ENCODE measurements at regions not wholly inside any gene's neighbourhood (a gene's known extent, or its start where the extent isn't known, plus 50 kb on each side); places are given as distances from the start of the nearest gene placed in this dataset.

- WGBS, 2 experiments (ENCODE audit: extremely low coverage in 1 of 2, insufficient coverage in 1 of 2, insufficient read length in 1 of 2, insufficient replicate concordance in 2 of 2, low coverage in 1 of 2, low lambda C conversion rate in 2 of 2, missing lambda C conversion rate in 1 of 2) = 97% methylated on average over 2 of the region's 2 CpGs; no CpG with 5 or more reads in 1 of the 2 experiments
- POLR2A ChIA-PET (ENCODE audit: partially characterized antibody) = no interaction called here
- H2BK15ac ChIP-seq (ENCODE audit: low read length) = no peak overlapping the region
- TF ChIP-seq POLR2AphosphoS5 (IDR thresholded peaks at IDR 0.05; ENCODE audit: low read depth, low read length) (no peak), PHF8 (conservative IDR thresholded peaks at IDR 0.05; ENCODE audit: low read depth, low read length) (no peak)
Observed at GRCh38 chr5:51838459-51838858, 455.2 kb downstream of the ISL1 start.

More at GRCh38 chr5:51838459-51838858, 455.2 kb downstream of the ISL1 start:
- Histone ChIP-seq H3K79me2 (ENCODE audit: control insufficient read depth in 1 of 2, insufficient read depth in 2 of 2, low read length in 2 of 2) (no peaks in the 10 kb centered on the region), H2BK20ac (ENCODE audit: low read length) (no peak overlapping the region), H3K4me3 (ENCODE audit: extremely low read depth in 1 of 4, insufficient read depth in 2 of 4, low read depth in 3 of 4, low read length in 4 of 4) (no peak overlapping the region), H2AK5ac (ENCODE audit: low read depth, low read length) (no peak overlapping the region), H4K91ac (replicated peaks; ENCODE audit: insufficient read length, low read length) (no peak overlapping the region), H3K9ac (replicated peaks in 1 of 4; ENCODE audit: extremely low read depth in 1 of 4, low read depth in 3 of 4, low read length in 3 of 4) (no peak overlapping the region), H3K23ac (ENCODE audit: insufficient read length) (no peak overlapping the region), H3K4me1 (replicated peaks in 1 of 4; ENCODE audit: control insufficient read depth in 3 of 4, insufficient read depth in 4 of 4, low read length in 3 of 4) (no peaks in the 10 kb centered on the region), H3K4ac (replicated peaks; ENCODE audit: insufficient read length, low read depth, low read length) (no peak overlapping the region), H2AFZ (ENCODE audit: low read length) (0 out of 2 replicates have a peak overlapping the region, but pooled peaks have one; percentile 29), H2BK120ac (replicated peaks; ENCODE audit: low read depth, low read length) (no peak overlapping the region), H3K14ac (ENCODE audit: insufficient read length) (no peak overlapping the region), H2BK12ac (ENCODE audit: low read depth, low read length) (no peak overlapping the region), H3K27ac (ENCODE audit: low read depth, low read length) (no peak overlapping the region), H3K23me2 (ENCODE audit: low read depth, low read length) (no peaks in the 10 kb centered on the region), H3K36me3 (ENCODE audit: control insufficient read depth in 2 of 4, insufficient read depth in 4 of 4, low read length in 3 of 4) (no peaks in the 10 kb centered on the region), H4K8ac (ENCODE audit: extremely low read depth, insufficient read depth, low read length) (no peak overlapping the region), H2BK5ac (ENCODE audit: low read depth, low read length) (no peak overlapping the region), H3K27me3 (replicated peaks in 1 of 4; ENCODE audit: control insufficient read depth in 3 of 4, extremely low read depth in 1 of 4, insufficient read depth in 3 of 4, low read length in 3 of 4) (no peaks in the 10 kb centered on the region), H3K9me3 (ENCODE audit: insufficient read depth in 2 of 2, low read depth in 1 of 2, low read length in 1 of 2) (no peaks in the 10 kb centered on the region), H4K20me1 (replicated peaks in 1 of 2; ENCODE audit: control insufficient read depth in 1 of 2, insufficient read depth in 2 of 2, low read length in 2 of 2) (no peaks in the 10 kb centered on the region), H4K5ac (ENCODE audit: insufficient read length, low read depth, low read length) (no peak overlapping the region), H3K79me1 (ENCODE audit: low read depth, low read length) (no peaks in the 10 kb centered on the region), H3K4me2 (ENCODE audit: insufficient read depth in 1 of 2, low read depth in 2 of 2, low read length in 2 of 2) (no peak overlapping the region), H3K56ac (replicated peaks; ENCODE audit: insufficient read length, low read depth, low read length) (no peak overlapping the region), H3K18ac (ENCODE audit: extremely low read depth, low read length) (no peak overlapping the region)
- no peak for FAIRE-seq
- CTCF ChIA-PET (ENCODE audit: partially characterized antibody) = no interaction called here
- DNase-seq (ENCODE audit: low read depth in 1 of 2, low spot score in 2 of 2) = no peak
